DOHH2 (cell line): ENCODE measurements at regions not wholly inside any gene's neighbourhood (a gene's known extent, or its start where the extent isn't known, plus 50 kb on each side); places are given as distances from the start of the nearest gene placed in this dataset.

Experiments used
- CTCF ChIP-seq: fragments of 200-600 bp; sonication (generic); IDR thresholded peaks from one replicate; pipeline ENCODE4 v1.5.1; 2014; ENCODE audit warnings: antibody characterized with exemption, mild to moderate bottlenecking, low read depth, low read length; ENCODE audit not compliant: poor library complexity, severe bottlenecking
- EZH2phosphoT487 ChIP-seq: fragments of 200-600 bp; sonication (generic); IDR thresholded peaks from 2 replicates; pipeline ENCODE4 v1.6.1; 2017; ENCODE audit warnings: borderline replicate concordance, mild to moderate bottlenecking, antibody characterized with exemption, low read length, moderate library complexity, mixed read lengths

GRCh38 chr4:79653871-79654270 is 245.8 kb upstream of the GK2 start:
- TF ChIP-seq CTCF (no peak), EZH2phosphoT487 (no peak)
